ENCODE measurements at regions not wholly inside any gene's neighbourhood (a gene's known extent, or its start where the extent isn't known, plus 50 kb on each side); places are given as distances from the start of the nearest gene placed in this dataset.

DNA sequence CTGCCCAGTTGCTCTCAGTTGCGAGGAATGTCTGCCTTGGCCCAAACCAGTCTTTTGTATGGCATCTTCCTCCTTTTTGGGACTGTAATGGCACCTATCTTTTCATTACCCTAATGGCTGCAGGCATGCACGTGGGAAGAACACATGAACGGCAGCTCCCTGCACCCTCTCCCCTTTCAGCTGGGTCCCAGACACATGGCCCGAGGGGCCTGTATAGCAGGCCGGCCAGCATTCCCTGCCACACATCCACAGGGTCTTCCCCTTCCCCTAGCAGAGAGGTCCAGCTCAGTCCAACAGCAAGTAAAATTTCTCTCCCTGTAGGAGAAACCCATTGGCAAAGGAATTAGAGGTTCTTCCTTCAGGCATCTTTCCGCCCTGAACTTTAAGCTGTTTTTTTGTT, 829.1 kb upstream of the AGA start:
- Histone ChIP-seq H3K4me1 (ENCODE audit: insufficient read depth) (no peaks in the 10 kb centered on the region), H3K4me3 (ENCODE audit: low read depth, low read length) (no peak overlapping the region), H3K36me3 (ENCODE audit: insufficient read depth) (no peaks in the 10 kb centered on the region), H3K27ac (ENCODE audit: low read depth) (no peak overlapping the region)
- DNase-seq (ENCODE audit: extremely low spot score) = no peak
- WGBS = 85% methylated on average over 6 of the region's 6 CpGs

DNA sequence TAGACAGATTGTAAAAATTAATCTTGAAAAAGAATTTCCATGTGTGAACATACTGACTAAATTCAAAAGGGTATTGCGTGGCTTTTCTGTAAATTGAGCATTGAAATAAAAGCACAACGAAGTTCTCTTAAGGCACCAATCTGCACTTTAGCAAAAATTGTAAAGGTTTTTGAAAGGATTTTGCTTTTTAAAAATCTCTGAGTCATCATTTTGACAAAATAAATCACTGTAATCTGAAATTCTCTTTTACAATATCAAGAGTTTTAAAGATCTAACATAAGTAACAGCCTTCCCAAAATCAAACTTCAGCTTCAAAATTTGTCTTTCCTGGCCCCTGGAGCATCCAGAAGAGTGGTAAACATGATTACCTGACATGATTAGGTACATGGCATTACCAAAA, 830.9 kb upstream of the AGA start:
- H3K4me1 ChIP-seq (ENCODE audit: insufficient read depth) = no peaks in the 10 kb centered on the region
- no peak for DNase-seq (ENCODE audit: extremely low spot score)
- 89% methylated on average over 2 of the region's 2 CpGs for WGBS
- no peaks in the 10 kb centered on the region for H3K36me3 ChIP-seq (ENCODE audit: insufficient read depth)
- H3K4me3 ChIP-seq (ENCODE audit: low read depth, low read length) = no peak overlapping the region
- no peak overlapping the region for H3K27ac ChIP-seq (ENCODE audit: low read depth)

DNA sequence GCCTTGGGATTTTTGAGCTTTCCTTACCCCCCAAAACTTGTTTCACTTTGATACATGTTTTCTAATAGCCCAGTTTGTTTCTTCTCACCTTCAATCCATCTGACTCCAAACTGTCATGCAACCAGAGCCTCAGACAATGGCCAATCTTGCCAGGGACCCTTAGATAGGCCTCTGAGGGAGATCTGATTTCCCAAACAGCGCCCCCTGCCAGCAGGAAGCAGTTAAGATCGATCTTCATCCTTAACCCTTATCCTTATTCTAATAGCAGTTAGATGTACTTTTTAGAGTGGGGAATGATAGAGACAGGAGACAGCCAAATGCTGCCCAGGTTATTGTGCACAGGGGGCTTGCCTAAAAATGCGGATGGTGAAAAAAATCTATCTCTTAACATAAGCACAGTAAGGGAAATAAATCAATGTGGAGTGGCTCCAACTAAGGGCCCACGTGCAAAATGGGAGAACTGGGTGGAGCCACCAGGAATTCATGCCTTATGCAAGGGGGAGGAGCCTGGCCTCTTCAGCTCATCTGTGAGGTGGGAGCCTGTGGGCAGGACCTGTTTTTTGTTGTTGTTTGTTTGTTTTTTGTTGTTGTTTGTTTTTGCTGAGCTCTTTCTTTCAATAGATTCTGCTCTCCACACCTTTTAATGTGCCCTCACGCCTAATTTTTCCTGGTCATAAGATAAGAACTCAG, 833.6 kb upstream of the AGA start:
- WGBS = 68% methylated on average over 5 of the region's 5 CpGs
- DNase-seq (ENCODE audit: extremely low spot score) = no peak
- Histone ChIP-seq H3K36me3 (ENCODE audit: insufficient read depth) (no peaks in the 10 kb centered on the region), H3K4me3 (ENCODE audit: low read depth, low read length) (no peak overlapping the region), H3K27ac (ENCODE audit: low read depth) (no peak overlapping the region), H3K4me1 (ENCODE audit: insufficient read depth) (no peaks in the 10 kb centered on the region)

DNA sequence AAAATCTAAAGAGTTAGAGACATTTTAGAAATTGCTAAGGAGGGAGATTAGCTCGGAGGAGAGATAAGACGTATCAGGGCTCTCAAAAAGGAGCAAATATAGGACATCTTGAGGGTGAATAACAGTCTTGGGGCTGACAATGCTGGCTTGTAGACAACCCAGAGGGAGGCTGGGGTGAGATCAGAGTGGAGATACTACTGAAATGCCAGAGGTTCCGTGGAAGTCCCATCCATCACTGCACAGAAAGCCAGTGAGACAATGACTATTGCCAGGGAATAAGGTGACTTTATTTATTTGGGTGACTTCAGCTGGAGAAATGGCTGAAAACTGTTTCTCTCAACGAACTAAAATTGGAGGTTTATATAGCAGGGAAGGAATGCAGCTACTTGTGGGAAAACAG, 838.1 kb upstream of the AGA start:
- no peaks in the 10 kb centered on the region for H3K36me3 ChIP-seq (ENCODE audit: insufficient read depth)
- H3K4me3 ChIP-seq (ENCODE audit: low read depth, low read length) = no peak overlapping the region
- 56% methylated on average over 4 of the region's 4 CpGs for WGBS
- H3K27ac ChIP-seq (ENCODE audit: low read depth) = no peak overlapping the region
- no peak for DNase-seq (ENCODE audit: extremely low spot score)
- H3K4me1 ChIP-seq (ENCODE audit: insufficient read depth) = no peaks in the 10 kb centered on the region

DNA sequence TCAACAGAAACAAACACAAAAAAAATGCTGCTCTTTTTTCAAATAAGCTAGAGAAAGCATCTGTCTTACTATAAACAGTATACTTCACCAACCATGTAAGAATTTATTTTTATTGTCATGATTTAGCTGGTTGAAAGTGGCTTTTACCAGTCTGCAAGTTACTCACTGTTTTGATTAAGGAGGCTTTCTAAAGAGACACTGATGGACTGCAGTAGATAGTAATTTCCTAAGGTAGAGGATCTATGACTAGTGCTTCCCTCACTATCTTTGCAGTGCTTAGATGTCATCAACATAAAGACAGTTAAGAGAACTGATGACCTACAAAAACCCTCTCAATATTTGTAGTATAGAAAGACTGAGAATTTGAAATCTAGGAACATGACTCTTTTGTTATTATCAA, 846.2 kb upstream of the AGA start:
- DNase-seq (ENCODE audit: extremely low spot score) = no peak
- Histone ChIP-seq H3K4me3 (ENCODE audit: low read depth, low read length) (no peak overlapping the region), H3K4me1 (ENCODE audit: insufficient read depth) (no peaks in the 10 kb centered on the region), H3K36me3 (ENCODE audit: insufficient read depth) (no peaks in the 10 kb centered on the region), H3K27ac (ENCODE audit: low read depth) (no peak overlapping the region)

DNA sequence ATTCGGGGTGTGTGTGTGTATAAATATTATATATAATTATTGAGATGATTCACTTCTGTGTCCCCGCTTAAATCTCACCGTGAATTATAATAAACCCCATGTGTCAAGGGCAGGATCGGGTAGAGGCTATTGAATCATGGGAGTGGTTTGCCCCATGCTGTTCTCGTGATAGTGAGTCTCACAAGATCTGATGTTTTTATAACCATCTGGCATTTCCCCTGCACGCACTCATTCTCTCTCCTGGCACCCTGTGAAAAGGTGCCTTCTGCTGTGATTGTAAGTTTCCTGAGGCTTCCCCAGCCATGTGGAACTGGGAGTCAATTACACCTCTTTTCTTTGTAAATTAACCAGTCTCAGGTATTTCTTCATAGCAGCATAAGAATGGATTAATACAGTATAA, 851.4 kb upstream of the AGA start:
- 84% methylated on average over 6 of the region's 6 CpGs for WGBS
- Histone ChIP-seq H3K4me1 (ENCODE audit: insufficient read depth) (no peaks in the 10 kb centered on the region), H3K4me3 (ENCODE audit: low read depth, low read length) (no peak overlapping the region), H3K27ac (ENCODE audit: low read depth) (no peak overlapping the region), H3K36me3 (ENCODE audit: insufficient read depth) (no peaks in the 10 kb centered on the region)
- no peak for DNase-seq (ENCODE audit: extremely low spot score)

DNA sequence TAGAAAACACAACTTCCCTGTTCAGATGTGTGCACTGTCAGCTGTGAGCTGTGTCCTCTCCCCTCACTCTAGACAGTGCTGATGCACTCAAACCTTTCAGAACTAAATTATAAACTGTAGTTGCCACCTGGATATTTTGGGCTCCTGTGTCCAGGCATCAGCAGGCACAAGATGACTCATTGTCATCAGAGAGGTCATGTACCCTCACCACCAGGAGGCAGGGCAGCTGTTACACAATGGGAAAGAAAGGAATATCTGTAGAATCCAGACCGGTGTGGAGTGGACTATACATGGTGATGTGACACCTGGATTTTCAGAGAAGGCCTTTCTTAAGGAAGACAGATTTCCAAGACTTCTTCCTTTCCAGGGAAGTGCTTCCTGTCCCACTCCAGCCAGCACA, 854.4 kb upstream of the AGA start:
- 92% methylated on average over 1 of the region's 1 CpG for WGBS
- DNase-seq (ENCODE audit: extremely low spot score) = no peak
- Histone ChIP-seq H3K36me3 (ENCODE audit: insufficient read depth) (no peaks in the 10 kb centered on the region), H3K4me1 (ENCODE audit: insufficient read depth) (no peaks in the 10 kb centered on the region), H3K4me3 (ENCODE audit: low read depth, low read length) (no peak overlapping the region), H3K27ac (ENCODE audit: low read depth) (no peak overlapping the region)

DNA sequence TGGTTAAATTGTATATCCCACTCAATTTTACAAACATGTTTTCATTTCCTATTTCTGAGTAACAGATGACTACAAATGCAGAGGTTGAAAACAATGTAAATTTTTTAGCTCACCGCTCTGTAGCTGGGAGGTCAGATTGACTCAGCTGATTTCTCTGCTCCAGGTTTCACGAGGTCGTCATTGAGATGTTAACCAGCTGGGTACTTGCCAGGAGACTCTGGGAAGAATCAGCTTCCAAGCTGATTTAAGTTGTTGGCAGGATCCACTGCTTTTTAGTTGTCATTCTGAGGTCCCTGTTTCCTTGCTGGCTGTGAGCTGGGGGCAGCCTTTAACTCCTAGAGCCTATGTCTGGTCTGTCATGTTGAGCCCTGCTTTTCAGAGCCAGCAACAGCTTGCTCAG, 864.3 kb upstream of the AGA start:
- Histone ChIP-seq H3K27ac (ENCODE audit: low read depth) (no peak overlapping the region), H3K36me3 (ENCODE audit: insufficient read depth) (no peaks in the 10 kb centered on the region), H3K4me1 (ENCODE audit: insufficient read depth) (no peaks in the 10 kb centered on the region), H3K4me3 (ENCODE audit: low read depth, low read length) (no peak overlapping the region)
- 26% methylated on average over 3 of the region's 3 CpGs for WGBS
- no peak for DNase-seq (ENCODE audit: extremely low spot score)

DNA sequence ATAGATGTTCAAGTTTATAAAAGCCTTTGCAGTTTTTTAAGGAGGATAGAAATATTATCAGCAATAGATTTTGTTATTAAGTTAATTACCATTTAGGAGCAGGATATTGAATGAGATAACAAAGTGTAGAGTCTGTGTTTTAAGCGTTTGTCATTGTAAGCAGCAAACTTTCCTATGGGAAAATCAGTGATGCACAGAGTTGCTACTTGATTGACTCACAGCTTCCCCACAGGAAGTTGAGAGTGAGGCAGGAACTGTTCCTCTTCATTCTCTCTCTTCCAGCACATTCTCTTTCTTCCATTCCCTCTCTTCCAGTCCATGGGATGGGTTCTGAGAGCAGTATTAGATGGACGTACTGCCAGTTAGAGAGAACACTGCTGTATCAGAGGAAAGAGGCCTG, 867.7 kb upstream of the AGA start:
- 52% methylated on average over 2 of the region's 2 CpGs for WGBS
- DNase-seq (ENCODE audit: extremely low spot score) = no peak
- no peak overlapping the region for H3K4me3 ChIP-seq (ENCODE audit: low read depth, low read length)

DNA sequence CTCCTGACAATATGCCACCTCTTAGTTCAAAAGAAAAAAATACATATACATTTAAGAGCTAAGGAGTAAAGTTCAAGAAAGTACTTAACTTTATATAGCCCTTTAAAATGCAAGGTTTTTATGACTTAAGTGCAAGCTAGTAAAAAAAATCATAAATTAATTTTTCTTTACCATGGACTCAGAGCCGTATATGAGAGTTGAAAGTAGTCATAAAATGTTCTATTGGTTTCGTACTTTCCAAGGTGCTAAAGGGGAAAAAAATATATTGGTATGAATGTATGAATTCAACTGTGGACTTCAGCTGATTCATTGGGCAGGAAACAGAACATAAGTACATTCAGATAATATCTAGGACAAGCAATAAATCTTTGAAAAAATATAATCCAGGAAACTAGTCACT, 869.8 kb upstream of the AGA start:
- H3K4me3 ChIP-seq (ENCODE audit: low read depth, low read length) = no peak overlapping the region
- no peak for DNase-seq (ENCODE audit: extremely low spot score)
- H3K27ac ChIP-seq (ENCODE audit: low read depth) = no peak overlapping the region
- H3K4me1 ChIP-seq (ENCODE audit: insufficient read depth) = no peaks in the 10 kb centered on the region
- H3K36me3 ChIP-seq (ENCODE audit: insufficient read depth) = no peaks in the 10 kb centered on the region
- 57% methylated on average over 2 of the region's 2 CpGs for WGBS

More for the DNA sequence above, 867.7 kb upstream of the AGA start:
- H3K36me3 ChIP-seq (ENCODE audit: insufficient read depth) = no peaks in the 10 kb centered on the region
- no peaks in the 10 kb centered on the region for H3K4me1 ChIP-seq (ENCODE audit: insufficient read depth)
- H3K27ac ChIP-seq (ENCODE audit: low read depth) = no peak overlapping the region

DNA sequence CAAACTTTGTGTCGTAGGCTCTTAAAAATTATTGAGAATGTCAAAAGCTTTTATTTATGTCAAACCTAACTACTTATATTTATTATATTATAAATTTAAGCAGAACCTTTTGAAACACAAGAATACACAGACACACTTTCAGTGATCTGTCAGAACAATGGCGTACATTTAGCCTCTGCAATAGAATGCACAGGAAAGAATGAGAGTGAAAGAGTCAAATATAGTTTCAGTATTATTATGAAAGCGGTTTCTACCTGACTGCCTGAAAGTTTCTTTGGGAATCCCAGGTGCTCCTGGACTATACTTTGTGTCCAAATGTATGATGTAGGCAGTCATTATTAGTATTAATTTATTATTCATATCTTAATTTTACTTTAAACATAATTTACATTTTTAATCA, 872.0 kb upstream of the AGA start:
- no peak for DNase-seq (ENCODE audit: extremely low spot score)
- no peaks in the 10 kb centered on the region for H3K36me3 ChIP-seq (ENCODE audit: insufficient read depth)
- no peaks in the 10 kb centered on the region for H3K4me1 ChIP-seq (ENCODE audit: insufficient read depth)
- H3K4me3 ChIP-seq (ENCODE audit: low read depth, low read length) = no peak overlapping the region
- no peak overlapping the region for H3K27ac ChIP-seq (ENCODE audit: low read depth)
- WGBS = 92% methylated on average over 3 of the region's 3 CpGs

DNA sequence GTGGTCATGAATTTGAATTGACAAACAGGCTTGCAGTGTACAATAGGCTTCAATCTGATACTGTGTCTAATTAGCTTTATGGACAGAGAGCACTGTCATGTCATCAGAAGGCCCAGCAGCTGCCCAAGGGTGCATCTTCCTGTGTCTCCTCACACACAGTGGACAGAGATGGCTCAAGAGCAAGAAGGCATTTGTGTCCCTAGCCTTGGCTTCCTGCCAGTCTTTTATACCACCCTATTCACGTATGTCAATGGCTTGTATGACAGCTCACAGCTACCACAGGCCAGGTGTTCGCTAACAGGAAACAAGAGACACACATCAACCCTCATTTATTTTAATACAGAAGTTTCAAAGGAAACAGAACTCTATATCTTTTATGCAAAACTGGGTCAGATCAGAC, 874.0 kb upstream of the AGA start:
- DNase-seq (ENCODE audit: extremely low spot score) = no peak
- WGBS = 55% methylated on average over 2 of the region's 2 CpGs

DNA sequence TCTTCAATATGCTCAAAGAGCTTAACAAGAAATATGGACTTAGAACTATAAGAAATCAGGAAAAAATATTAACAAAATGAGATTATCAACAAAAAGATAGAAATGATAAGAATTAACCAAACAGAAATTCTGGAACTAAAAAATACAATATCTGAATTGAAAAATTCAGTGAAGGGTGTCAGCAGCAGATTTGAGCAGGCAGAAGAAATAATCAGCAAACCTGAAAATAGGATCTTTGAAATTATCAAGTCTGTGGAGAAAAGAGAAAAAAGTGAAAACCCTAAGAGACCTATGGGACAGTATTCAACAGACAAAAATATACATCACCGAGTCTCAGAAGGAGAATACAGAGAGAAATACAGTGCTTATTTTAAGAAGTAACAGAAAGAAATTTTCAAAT, 877.8 kb upstream of the AGA start:
- no peaks in the 10 kb centered on the region for H3K36me3 ChIP-seq (ENCODE audit: insufficient read depth)
- no peak for DNase-seq (ENCODE audit: extremely low spot score)
- H3K4me3 ChIP-seq (ENCODE audit: low read depth, low read length) = no peak overlapping the region
- H3K4me1 ChIP-seq (ENCODE audit: insufficient read depth) = no peaks in the 10 kb centered on the region
- H3K27ac ChIP-seq (ENCODE audit: low read depth) = no peak overlapping the region
- 98% methylated on average over 1 of the region's 1 CpG for WGBS

More for the DNA sequence above, 874.0 kb upstream of the AGA start:
- Histone ChIP-seq H3K36me3 (ENCODE audit: insufficient read depth) (no peaks in the 10 kb centered on the region), H3K27ac (ENCODE audit: low read depth) (no peak overlapping the region), H3K4me1 (ENCODE audit: insufficient read depth) (no peaks in the 10 kb centered on the region), H3K4me3 (ENCODE audit: low read depth, low read length) (no peak overlapping the region)

DNA sequence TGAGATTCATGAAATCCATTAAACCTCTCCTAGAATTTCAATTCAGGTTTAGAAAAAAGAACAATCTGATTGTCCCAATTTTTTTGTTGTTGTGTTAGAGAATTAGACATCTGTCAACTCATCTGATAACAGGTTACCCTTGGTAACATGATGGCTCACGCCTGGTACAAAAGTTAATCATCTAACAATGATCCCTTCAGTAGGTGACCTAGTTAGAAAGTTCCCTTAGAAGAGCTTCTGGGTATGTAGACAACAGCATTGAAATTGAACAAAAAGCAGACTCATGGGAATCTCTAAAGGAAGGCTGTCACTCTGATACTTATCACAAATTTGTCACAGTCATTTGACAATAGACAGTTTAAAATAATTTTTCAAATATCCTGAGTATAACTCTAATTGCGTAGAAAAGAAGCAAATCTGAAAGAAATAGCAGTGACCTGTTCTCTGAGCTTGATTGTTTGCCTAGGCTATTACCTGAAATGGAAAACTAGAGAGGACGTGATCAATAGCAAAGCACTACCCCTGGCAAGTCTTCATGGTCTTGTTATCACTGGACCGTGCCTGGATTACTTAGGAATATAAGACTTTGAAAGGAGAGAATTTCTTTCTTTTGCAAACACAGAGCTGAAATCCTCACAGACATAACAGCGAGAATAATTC, 880.4 kb upstream of the AGA start:
- WGBS = 83% methylated on average over 5 of the region's 5 CpGs
- no peaks in the 10 kb centered on the region for H3K36me3 ChIP-seq (ENCODE audit: insufficient read depth)

More for the DNA sequence above, 880.4 kb upstream of the AGA start:
- Histone ChIP-seq H3K27ac (ENCODE audit: low read depth) (peak overlapping the region; percentile 5), H3K4me3 (ENCODE audit: low read depth, low read length) (no peak overlapping the region), H3K4me1 (ENCODE audit: insufficient read depth) (no peaks in the 10 kb centered on the region)
- DNase-seq (ENCODE audit: extremely low spot score) = no peak
